ENCODE measurements at regions not wholly inside any gene's neighbourhood (a gene's known extent, or its start where the extent isn't known, plus 50 kb on each side); places are given as distances from the start of the nearest gene placed in this dataset.
"Not testable (repeated sequence)": the region's sequence is repeated elsewhere in the genome, so short reads cannot be mapped to it uniquely, and the experiment has no call there.

GRCh38 chr14:98223106-98223505 lies 1048.9 kb downstream of the BCL11B start:
- no peak for DNase-seq (ENCODE audit: low spot score)
- intact Hi-C loops (cut with DNase I): no loop called here

- intact Hi-C loops (cut with DNase I); DNase-seq (ENCODE audit: low spot score): not testable (repeated sequence)
Observed at GRCh38 chr14:98223710-98224109, 1048.3 kb downstream of the BCL11B start.

- DNase-seq (ENCODE audit: low spot score): no peak
- intact Hi-C loops (cut with DNase I): no loop called here
Observed at GRCh38 chr14:98226411-98226810, 1045.6 kb downstream of the BCL11B start.

- intact Hi-C loops (cut with DNase I): no loop called here
- DNase-seq (ENCODE audit: low spot score): no peak
Observed at GRCh38 chr14:98227000-98227726, 1044.8 kb downstream of the BCL11B start.

GRCh38 chr14:98227727-98228111 lies 1044.3 kb downstream of the BCL11B start:
- no peak for DNase-seq (ENCODE audit: low spot score)
- intact Hi-C loops (cut with DNase I): no loop called here

GRCh38 chr14:98229656-98230366 lies 1042.2 kb downstream of the BCL11B start:
- intact Hi-C loops (cut with DNase I): no loop called here

GRCh38 chr14:98230411-98230810 lies 1041.6 kb downstream of the BCL11B start:
- no peak for DNase-seq (ENCODE audit: low spot score)
- intact Hi-C loops (cut with DNase I): no loop called here

More at GRCh38 chr14:98229656-98230366, 1042.2 kb downstream of the BCL11B start:
- DNase-seq (ENCODE audit: low spot score): no peak

GRCh38 chr14:98231210-98231609 lies 1040.8 kb downstream of the BCL11B start:
- intact Hi-C loops (cut with DNase I): no loop called here
- no peak for DNase-seq (ENCODE audit: low spot score)

- no peak for DNase-seq (ENCODE audit: low spot score)
Observed at GRCh38 chr14:98233656-98234055, 1038.3 kb downstream of the BCL11B start.

GRCh38 chr14:98234208-98234607 lies 1037.8 kb downstream of the BCL11B start:
- intact Hi-C loops (cut with DNase I): no loop called here
- no peak for DNase-seq (ENCODE audit: low spot score)

More at GRCh38 chr14:98233656-98234055, 1038.3 kb downstream of the BCL11B start:
- intact Hi-C loops (cut with DNase I): no loop called here

- no peak for DNase-seq (ENCODE audit: low spot score)
- intact Hi-C loops (cut with DNase I): no loop called here
Observed at GRCh38 chr14:98236314-98236713, 1035.7 kb downstream of the BCL11B start.

DNA sequence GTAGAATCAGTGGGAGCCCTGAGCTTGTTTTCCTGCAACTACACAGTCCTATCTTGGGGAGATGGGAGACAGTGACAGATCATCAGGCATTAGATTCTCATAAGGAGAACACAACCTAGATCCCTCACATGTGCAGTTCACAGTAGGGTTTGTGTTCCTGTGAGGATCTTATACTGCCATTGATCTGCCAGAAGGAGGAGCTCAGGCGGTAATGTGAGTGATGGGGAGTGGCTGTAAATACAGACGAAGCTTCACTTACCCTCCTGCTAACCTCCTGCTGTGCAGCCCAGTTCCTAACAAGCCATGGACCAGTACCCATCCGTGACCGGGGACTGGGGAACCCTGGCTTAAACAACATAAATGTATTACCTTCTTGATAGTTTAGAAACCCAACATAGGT lies 1034.1 kb downstream of the BCL11B start:
- intact Hi-C loops (cut with DNase I): no loop called here
- no peak for DNase-seq (ENCODE audit: low spot score)

DNA sequence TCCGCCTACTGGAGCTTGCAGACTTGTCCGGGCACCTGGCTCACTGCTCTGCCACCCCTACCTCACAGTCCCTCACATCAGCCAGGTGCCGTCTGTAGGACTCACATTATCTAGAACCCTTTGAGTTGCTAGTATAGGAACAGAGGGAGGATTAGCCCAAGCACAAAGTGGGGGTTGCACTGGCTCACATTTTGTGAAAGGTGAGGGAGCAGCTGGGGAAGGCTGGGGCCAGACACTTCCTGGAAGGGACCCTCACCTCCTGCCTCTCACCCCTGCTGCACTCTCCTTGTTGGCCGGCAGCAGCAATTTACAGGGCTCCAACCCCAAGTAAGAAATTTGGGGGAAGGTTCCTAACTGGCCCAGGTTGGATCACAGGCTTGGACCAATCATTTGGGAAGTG lies 1031.6 kb downstream of the BCL11B start:
- intact Hi-C loops (cut with DNase I): no loop called here
- DNase-seq (ENCODE audit: low spot score): no peak

GRCh38 chr14:98242903-98243302 lies 1029.1 kb downstream of the BCL11B start:
- no peak for DNase-seq (ENCODE audit: low spot score)
- intact Hi-C loops (cut with DNase I): no loop called here

DNA sequence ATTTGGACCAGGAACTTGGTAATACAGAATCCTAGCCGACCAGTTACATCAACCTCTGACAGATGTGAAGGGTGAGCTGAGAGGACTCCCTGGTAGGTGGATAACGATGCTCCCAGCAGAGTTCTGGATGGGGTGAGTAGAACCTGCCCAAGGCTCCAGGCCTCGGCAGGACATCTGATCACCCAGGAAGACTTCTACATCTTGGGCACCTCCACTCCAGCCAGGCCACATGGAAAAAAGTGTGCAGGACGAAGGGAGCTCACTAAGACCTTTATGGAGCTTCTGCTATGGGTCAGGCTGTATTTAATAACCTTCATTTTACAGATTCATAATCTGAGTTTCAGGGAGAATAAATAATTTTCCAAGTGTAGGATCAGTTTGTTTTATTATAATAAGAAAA lies 1028.7 kb downstream of the BCL11B start:
- intact Hi-C loops (cut with DNase I): no loop called here
- DNase-seq (ENCODE audit: low spot score): no peak

- intact Hi-C loops (cut with DNase I): no loop called here
- no peak for DNase-seq (ENCODE audit: low spot score)
Observed at GRCh38 chr14:98244162-98244948, 1027.6 kb downstream of the BCL11B start.

DNA sequence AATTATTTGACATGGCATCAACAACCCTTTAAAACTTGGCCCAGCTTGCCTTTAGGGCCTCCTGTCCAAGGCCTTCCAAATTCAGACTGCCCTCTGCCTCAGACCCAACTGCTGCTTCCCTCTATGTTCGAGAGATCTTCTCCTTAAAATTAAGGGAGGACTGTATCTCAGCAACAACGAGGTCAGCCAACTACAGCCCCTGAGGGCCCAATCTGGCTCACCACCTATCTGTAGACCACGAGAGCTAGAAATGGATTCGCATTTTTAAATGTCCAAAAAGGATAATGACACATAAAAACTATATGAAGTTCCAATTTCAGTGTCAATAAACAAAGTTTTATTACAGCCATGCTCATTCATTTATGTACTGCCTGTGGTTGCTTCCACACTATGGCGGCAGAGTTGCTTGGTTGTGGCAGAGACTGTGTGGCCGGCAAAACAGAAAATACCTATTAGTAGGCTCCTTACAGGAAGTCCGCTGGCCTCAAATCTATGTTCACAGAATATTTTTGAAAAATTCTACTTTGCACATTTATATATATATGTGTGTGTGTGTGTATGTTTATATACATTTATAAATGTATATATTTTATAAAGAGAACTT lies 1026.9 kb downstream of the BCL11B start:
- intact Hi-C loops (cut with DNase I): no loop called here
- no peak for DNase-seq (ENCODE audit: low spot score)

DNA sequence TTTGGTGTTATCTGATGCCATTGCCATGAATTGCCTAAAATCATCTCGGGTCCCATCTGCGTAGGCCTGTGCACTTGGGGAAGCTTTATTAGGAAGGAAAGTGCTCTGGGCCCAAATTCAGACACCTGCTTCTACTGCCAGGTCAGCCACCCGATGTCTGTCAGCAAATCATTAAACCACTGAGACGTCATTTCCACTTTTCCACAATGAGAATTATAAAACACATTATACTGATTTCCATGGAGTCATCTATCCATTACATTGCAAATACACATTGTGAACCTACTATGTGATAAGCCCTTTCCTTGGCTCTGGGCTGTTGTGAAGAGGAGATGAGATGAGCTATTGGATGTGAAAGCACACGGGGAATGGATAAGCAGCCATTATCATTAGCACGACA lies 1022.9 kb downstream of the BCL11B start:
- no peak for DNase-seq (ENCODE audit: low spot score)
- intact Hi-C loops (cut with DNase I): no loop called here

GRCh38 chr14:98249476-98249875 lies 1022.5 kb downstream of the BCL11B start:
- intact Hi-C loops (cut with DNase I): no loop called here
- DNase-seq (ENCODE audit: low spot score): no peak

- intact Hi-C loops (cut with DNase I): no loop called here
- DNase-seq (ENCODE audit: low spot score): no peak
Observed at GRCh38 chr14:98252820-98253219, 1019.2 kb downstream of the BCL11B start.
